Renal cortical epithelial cell (primary cell): ENCODE measurements at regions not wholly inside any gene's neighbourhood (a gene's known extent, or its start where the extent isn't known, plus 50 kb on each side); places are given as distances from the start of the nearest gene placed in this dataset.
A peak's percentile ranks its signal among the peaks of the same experiment; 100 is the strongest.
"Not testable (repeated sequence)": the region's sequence is repeated elsewhere in the genome, so short reads cannot be mapped to it uniquely, and the experiment has no call there.

Experiments used
- DNase-seq: peaks from one replicate; pipeline ENCODE4 v3.0.0-alpha.2; 2011; ENCODE audit warnings: low read depth

DNA sequence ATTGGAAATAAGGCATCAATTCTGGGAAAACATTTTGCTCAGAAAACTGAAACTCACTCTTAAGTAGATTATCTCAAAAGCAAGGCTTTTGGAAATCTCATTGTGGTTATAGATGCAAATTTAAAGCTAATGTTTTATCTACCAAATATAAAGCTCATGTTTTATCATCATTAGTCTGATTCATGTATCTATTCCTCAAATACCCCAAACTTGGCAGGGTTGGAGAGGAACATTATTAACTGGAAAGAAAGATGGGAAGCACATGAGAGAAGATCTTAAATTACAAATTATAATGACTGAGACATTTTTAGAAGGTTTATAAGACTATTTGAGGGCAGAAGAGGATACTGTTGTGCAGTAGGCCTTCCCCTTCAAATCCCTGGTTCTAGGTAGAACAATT, 137.3 kb upstream of the TGFBR2 start:
- DNase-seq: no peak

DNA sequence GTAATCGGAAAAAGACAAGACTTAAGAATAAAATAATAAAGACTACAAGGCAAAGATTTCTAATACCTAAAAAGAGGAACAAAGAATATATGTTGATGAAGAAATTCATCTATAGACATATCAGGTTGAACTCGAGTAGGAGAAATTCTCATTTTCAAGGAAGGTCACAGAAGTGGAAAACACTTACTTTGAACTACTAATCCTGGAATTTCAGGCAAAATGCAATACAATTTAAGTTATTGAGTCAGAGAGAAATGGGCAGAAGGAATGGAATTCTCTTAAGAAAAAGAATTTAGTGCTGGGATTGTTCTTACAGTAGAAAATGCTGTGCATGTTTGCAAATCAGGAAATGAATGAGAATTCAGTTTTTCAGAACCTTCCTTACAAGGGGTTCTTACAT, 135.9 kb upstream of the TGFBR2 start:
- peak; percentile 5 for DNase-seq

DNA sequence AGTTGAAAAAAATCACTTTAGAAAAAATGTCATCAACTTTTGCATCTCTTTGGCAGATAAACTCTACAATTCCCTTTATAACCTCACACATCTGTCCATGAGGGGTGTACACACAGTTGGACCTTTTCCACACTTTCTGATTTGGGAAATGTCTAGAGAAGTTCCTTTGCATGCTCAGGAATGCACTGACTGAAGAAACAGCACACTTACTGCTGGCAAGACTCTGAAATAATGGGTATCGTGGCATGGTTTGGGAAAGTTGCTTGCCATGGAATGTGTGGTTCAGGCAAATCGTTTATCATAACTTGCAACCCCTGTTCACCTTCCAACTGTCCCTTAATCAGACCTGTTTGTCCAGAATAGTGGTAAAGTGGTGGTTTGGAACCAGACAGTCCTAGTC, 135.3 kb upstream of the TGFBR2 start:
- DNase-seq: peak; percentile 18

DNA sequence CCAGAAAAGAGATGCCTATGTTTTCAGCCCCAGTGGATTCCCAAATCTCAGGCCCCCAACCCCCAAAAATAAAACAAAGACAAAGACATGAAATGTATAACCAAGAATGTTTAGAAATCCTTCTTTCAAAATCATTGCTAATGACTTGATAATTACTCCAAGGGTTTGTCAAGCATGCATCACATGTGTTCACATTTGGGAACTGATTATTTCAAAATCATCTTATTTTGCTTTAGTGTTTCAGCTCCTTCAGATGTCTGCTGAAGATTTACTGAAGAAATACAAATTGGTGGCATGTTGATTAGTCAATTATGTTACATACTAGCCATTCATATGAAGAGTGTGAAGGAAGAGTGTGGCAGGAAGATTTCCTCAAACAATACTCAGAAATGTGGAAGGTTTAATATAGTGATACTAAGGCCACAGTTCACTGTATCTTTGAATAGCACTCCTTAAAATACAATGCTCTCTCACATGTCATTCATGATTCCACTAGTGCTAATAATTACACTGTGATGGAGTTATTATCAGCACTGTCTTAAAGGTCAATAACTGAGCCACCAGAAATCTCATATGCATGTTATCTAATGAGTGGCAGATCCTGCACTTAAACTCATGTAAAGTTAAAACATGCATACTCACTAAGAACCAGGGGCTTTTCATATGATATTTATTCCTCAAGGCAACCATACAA, 134.5 kb upstream of the TGFBR2 start:
- no peak for DNase-seq

DNA sequence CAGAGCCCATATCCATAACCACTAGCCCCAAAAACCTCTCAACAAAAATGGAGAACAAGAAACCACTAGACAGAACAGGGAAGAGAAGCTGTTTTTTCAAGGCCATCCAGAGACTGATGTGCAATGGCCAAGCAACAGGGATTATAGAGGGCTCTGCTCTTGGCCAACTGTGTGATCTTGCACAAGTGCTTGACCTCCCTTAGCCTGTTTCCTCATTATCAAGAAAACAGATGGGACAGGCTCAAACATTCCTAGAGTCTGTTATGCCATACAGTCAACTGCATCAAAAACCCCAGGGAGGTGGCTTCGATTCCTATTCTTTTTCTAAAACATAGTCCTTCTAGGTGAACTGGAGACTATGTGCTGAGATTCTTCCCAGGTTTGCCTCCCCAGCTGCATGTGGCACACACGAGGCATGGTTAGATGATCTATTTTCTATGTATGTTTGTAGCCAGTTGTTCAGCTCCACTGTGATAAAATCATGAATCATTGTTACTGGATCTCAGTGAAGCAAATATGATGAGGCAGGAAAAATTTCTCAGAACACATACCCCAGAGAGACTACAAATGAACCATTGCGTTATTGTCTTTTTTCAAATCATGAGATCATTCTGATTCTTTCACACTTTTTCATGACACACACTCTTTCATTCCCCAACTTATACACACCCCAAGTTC, 132.9 kb upstream of the TGFBR2 start:
- DNase-seq: peak; percentile 35

DNA sequence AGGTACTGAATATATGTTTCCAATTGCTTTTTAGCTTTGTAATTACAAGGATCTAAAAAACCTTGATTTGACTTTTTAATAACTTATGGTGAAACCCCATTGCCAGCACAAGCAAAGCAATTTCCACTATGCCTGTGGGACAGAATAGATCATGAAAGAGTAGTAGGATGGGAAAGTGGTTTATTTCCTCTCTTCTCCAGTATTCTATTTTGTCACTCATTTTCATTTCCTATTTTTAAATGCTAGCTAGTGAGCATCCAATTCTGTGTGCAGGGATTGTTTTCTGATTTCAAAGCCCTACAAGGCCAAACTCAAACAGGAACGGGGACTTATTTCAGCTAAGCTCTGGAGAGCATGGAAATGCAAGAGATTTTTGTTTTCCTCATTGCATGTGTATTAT, 132.0 kb upstream of the TGFBR2 start:
- DNase-seq: no peak

DNA sequence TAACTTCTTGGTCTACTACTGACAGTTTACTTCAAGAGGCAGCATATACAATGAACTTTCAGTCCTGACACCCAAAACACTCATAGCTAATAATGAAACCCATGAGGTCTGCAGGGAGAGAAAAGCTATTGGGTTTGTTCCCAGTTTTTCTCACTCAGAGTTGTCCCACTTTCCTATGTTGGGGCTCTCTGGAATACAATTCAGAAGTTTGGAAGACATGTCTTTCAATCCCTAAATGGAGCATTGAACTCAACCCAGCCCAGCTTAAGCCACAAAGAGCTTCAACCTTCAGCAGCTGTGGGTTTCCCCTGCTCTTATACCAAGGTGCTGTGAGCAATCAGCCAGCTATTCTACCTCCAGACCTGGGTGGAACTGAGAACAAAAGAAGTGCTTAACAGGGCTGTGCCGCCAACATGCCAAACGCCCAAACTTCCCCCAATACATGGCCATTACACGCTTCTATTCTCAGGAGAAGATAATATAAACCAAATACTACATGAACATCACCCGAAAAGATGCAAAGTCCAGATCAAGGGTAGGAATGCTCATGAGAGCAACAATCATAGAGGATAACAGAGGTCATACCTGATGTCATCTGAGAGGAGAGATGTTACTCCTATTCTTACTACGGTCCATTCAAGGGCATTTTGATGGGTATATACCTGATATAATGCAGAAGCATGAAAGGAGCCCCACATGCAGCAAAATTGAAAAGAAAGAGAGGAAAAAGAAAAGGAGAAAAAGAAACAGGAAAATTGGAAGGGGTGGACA, 131.2 kb upstream of the TGFBR2 start:
- DNase-seq: peak; percentile 72

DNA sequence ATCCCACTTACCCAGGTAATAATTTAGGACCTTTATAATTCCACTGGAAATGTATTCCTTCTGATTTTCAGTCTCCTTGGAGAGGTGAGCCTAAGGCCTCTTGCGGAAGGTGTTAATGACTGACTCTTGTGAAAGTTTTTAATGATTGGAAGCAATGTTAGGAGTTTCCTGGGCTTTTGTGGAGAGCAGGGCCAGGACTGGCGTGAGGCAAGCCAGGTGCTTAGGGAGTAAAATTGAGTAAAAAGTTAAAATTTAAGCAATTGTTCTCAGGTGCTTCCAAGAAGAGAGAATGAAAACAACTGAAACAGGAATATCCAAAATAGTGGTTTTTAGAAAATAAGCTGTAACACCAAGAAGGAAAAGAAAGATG, 130.6 kb upstream of the TGFBR2 start:
- peak; percentile 54 for DNase-seq

DNA sequence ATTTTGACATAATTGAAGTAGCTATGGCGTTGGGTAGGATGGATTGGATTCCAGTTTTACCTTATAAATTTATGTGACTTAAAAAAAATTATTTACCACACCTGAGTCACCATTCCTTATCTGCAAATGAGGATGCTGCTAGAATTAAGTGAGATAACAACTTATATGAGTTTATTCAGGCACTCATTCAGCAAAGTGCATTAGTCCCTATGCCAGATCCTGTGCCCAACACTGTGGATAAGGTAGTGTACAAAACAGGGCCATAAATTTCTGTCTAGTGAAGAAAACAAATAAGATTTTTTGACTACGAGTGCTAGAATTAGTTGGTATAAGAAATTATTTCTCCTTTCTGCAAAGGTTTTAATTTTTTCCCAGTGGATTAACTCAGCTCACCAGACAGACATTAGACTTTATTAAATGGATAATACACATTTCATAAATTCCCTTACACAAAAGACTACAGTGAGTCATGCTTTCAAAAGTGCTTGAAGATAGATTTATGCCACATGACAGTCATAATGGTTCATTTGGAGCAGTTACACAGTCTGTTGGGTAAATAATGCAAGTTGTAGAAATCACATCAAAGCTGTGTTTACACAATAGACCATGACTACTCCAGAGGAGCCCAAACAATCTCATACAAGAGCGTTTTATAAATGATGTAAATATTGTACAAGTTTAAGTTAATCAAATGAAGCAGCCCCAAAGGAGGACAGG, 129.9 kb upstream of the TGFBR2 start:
- peak; percentile 74 for DNase-seq

DNA sequence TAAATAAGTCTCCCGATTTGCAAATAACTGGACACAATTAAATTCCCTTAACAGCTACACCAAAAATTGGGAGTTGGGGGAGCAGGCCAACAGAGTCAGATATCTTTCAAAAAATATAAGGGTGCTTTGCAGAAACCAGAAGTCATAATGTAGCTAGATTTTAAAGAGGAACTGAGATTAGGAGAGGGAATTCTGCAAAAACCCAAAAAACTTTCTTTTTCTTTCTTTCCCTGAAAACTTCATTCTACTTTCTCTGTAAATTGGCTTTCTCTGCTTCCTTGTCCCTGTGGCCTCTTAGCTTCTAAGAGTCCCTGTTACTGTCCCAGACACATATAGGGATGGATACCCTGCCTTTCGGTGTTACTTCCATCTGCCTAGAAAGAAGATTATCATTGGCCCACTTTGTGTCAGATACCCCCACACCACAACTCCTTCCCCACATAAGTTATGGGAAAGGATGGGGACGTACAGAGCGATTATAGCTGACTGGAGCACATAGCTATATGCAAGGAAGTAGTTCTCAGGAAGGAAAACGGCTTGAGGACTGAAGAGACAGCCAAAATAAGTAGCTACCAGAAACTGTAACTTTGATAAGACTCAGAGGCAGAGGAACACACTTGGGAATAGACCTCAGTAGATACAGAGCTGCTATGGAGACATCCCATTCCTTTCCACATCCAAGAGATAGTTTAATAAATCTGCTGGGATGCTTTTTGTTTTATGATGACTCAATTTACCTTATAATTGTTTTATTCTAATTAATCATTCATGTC, 129.1 kb upstream of the TGFBR2 start:
- no peak for DNase-seq

DNA sequence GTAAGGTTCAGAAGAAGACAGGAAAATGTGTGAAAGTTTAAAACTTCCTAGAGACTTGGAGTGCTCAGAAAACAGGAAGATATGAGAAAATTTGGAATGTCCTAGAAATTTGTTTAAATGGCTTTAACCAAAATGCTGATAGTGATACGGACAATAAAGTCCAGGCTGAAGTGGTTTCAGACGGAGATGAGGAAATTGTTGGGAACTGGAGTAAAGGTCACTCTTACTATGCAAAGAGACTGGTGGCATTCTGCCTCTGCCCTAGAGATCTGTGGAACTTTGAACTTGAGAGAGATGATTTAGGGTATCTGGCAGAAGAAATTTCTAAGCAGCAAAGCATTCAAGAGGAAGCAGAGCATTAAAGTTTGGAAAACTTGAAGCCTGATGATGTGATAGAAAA, 126.7 kb upstream of the TGFBR2 start:
- not testable (repeated sequence) for DNase-seq

DNA sequence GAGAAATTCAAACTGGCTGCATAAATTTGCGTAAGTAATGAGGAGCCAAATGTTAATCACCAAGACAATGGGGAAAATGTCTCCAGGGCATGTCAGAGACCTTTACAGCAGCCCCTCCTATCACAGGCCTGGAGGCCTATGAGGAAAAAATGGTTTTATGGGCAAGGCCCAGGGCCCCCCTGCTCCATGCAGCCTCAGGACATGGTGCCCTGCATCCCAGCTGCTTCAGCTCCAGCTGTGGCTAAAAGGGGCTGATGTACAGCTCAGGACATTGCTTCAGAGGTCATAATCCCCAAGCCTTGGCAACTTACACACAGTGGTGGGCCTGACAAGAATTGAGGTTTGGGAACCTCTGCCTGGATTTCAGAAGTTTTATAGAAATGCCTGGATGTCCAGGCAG, 126.2 kb upstream of the TGFBR2 start:
- DNase-seq: not testable (repeated sequence)

DNA sequence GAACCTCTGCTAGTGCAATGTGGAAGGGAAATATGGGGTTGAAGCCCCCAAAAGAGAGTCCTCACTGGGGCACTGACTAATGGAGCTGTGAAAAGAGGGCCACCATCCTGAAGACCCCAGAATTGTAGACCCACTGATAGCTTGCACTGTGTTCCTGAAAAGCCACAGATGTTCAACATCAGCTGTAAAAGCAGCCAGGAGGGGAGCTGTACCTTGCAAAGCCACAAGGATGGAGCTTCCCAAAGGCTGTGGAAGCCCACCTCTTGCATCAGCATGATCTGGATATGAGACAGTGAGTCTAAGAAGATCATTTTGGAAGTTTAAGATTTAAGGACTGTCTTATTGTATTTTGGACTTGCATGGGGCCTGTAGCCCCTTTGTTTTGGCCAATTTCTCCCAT, 125.8 kb upstream of the TGFBR2 start:
- DNase-seq: no peak

DNA sequence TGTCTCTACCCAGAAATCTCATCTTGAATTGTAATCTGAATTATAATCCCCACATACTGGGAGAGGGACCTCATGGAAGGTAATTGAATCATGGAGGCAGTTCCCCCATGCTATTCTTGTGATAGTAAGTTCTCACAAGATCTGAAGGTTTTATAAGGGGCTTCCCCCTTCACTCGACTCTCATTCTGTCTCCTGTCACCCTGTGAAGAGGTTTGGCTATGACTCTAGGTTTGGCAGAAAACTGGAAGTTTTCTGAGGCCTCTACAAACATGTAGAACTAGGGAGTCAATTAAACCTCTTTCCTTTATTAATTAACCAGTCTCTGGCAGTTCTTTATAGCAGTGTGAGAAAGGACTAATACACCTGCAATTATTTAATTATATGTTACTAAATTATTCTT, 125.2 kb upstream of the TGFBR2 start:
- DNase-seq: no peak

DNA sequence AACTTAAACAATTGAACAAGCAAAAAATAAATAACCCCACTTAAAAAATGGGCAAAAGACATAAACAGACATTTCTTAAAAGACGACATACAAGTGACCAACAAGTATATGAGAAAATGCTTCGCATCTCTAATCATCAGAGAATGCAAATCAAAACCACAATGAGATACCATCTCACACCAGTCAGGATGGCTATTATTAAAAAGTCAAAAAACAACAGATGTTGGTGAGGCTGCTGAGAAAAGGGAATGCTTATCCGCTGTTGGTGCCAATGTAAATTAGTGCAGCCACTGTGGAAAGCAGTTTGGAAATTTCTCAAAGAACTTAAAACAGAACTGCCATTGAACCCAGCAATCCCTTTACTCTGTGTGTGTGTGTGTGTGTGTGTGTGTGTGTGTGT, 122.2 kb upstream of the TGFBR2 start:
- not testable (repeated sequence) for DNase-seq

DNA sequence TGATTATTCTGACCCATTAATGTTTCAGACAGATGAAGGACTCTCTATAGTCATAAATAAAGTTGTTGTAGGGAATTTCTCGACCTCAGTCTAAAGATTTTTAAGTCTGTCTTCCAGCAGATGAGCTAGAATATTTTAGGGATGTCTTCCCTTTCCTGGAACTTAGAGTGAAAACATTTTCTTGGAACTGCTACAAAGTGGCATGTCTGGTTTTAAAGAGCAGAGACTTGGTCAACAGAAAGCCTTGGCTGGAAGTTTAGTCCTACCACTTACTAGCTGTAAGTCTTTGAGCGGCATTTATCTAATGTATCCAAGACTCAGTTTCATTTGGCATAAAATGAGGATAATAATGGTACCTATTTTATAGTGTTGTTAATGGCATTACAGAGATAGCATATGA, 120.0 kb upstream of the TGFBR2 start:
- no peak for DNase-seq

DNA sequence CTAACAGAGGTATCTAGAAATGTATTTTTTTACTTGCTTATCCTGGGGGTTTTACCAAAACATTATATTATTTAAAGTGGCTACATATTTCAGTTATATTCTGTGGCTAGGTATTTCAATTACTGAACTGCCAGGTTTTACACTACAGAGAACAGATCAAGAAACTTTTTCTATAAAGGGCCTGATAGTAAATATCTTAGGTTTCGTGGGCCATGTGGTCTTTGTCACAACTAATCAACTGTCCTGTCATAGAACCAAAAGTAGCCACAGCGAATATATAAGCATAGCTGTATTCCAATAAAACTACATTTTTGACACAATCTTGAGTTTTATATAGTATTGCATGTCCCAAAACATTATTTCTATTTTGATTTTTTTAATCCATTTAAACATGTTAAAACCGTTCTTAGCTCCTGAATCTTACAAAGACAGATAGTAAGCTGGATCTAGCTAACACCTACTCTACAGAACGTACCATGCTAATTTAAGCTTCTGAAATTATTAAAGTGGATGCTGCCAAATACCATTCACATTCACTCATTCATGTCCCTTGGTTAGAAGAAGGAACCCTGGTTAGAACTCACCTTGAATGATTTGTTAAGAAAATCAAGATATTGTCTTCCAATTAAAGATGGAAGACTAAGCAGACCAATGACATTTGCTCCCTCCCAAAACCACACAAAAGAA, 118.2 kb upstream of the TGFBR2 start:
- DNase-seq: no peak

DNA sequence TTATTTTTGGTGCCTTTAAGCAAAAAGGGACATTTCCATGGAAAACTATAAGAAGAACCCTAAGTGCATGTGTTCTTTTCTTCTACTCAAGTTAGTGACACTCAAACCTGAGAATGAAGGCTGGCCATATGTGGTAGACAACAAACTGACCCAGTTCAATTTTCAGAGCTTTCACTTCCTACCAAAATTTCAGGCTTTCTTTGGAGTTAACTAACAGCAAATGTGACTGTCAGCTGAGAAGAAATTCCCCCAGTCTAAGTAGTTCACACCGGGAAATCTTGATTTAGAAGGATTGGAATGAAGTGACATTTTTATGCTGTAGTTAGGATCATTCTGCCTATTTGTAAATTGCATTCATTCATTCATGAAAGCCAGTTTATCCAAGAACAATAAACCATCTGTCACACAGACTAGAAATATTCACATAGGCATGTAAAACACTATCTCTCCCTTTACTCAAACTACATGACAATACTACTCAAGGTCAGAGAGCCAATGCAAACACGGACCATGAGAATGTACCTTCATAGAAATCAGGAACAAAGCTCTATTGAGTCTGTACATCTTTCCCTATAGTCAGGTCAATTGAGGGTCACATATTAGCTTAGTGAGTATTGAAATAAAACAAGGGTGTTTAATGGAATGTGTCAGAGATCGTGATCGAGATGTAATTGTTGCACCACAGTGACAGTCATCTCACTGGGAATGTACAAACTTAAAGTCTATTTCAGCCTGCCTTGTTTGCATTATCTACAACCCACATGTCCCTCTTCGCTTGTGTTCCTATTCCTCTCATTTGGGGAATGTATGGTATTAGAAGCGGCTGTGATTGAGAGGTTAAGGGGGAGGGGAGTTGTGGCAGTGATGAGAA, 113.8 kb upstream of the TGFBR2 start:
- no peak for DNase-seq

DNA sequence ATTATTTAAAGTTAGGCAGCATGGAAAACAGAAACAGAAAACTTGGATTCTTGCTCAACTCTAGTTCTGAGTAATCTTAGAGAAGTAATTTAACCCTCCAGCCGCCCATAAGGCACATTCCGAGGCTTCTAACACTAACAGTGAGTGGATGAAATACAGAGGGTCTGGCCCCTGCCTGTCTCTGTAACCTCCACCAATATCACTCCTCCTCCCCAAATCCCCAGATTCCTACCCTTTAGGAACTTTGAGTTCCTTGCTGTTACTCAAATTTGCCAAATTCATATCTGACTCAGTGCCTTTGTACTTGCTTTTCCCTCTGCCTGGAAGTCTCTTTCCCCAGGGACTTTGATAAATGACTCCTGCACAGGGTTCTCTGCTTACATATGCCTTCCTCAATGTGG, 112.5 kb upstream of the TGFBR2 start:
- peak; percentile 37 for DNase-seq
